EL (cell line): ENCODE measurements at regions not wholly inside any gene's neighbourhood (a gene's known extent, or its start where the extent isn't known, plus 50 kb on each side); places are given as distances from the start of the nearest gene placed in this dataset.

Experiments
- DNase-seq: peaks from one replicate; pipeline ENCODE4 v3.0.0-alpha.2; 2016

- DNase-seq = no peak
Observed at GRCh38 chr20:57939499-57939898, 229.7 kb upstream of the PMEPA1 start.

- no peak for DNase-seq
Observed at GRCh38 chr20:57938158-57939108, 228.6 kb upstream of the PMEPA1 start.

GRCh38 chr20:57936636-57937385, 227.0 kb upstream of the PMEPA1 start:
- DNase-seq = no peak

- no peak for DNase-seq
Observed at GRCh38 chr20:57934913-57935312, 225.1 kb upstream of the PMEPA1 start.

DNA sequence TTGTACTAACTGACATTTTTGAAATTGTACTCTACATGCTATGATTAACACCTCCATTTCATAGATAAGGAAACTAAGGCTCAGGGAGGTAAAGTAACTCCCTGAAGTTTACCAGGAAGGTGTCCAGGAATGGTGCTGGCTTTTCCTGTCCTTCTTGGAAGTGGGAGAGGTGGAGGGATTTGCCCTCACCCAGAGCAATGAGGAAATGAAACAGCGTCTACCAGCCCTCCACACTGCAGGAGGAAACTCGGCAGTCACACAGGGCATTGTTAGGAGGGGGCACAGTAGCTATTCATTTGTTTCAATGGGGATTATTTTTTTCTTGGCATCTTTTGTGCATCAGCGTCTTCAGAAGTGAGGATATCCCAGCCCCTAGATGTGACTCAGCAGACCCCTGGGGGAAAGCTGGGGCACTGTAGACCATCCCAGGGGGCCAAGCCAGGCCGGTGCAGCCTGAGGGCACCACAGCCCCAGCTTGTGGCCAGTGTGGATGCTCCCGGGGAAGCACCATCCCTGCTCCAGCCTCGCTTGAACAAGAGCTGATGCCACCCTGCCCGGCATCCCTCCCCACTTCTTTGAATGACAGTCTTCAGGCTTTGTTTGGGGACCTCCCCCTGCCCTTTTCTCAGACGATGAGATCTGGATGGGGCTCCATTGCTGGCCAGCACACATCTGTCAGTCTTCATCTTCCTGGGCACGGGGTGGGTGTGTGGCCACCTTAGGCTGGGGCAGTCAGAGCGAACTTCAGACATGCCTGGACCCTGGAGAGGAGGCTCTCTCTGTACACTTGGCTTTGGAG, 224.4 kb upstream of the PMEPA1 start:
- no peak for DNase-seq

DNA sequence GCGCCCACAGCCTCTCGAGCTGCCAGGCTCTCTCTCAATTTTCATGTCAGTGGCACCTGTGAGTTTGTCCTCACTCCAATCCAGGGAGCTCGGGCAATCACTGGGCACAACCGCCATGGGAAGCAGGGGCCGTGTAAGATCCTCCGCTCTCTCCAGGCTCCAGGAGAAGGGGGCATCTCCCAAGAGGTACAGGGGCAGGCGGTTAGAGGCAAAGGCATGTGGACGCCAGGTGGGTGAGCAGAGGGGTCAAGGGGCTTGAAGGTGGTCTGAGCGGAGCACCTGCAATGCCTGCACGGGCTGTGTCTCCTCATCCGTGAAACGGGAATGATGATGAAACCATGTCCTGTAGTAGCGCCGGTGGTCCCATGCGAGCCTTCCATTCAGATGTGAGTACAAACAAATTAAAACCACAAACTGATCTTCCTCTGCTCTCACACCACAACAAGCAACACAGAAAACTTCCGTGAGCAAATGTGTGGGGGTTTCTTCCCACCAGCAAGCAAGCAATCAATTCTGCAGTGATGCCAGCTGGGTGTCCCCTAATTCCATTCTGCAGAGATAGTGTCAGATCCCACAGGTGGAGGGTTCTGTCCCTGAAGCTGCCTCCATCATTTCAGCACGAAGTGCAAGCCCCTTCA, 222.5 kb upstream of the PMEPA1 start:
- no peak for DNase-seq

DNA sequence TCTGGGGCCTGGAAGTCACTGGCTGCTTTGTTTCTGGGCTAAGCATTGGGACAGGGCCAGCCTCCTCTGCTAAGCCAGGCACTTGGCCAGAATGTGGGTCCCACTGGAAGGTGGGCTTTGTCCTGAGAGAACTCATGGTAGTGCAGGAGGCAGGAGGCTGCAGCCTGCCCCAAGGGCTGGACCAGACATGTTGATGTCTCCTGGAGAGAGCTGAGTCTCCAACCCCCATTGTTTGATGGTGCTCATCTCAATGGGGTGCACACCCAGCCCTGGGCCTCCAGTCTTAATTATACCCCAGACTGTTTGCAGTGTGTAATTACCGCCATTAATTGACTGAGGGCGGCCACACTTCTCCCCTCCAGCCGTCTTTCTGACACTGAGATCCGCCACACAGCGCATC, 220.5 kb upstream of the PMEPA1 start:
- DNase-seq = no peak

- DNase-seq = peak; percentile 59
Observed at GRCh38 chr20:57928181-57928967, 218.6 kb upstream of the PMEPA1 start.

DNA sequence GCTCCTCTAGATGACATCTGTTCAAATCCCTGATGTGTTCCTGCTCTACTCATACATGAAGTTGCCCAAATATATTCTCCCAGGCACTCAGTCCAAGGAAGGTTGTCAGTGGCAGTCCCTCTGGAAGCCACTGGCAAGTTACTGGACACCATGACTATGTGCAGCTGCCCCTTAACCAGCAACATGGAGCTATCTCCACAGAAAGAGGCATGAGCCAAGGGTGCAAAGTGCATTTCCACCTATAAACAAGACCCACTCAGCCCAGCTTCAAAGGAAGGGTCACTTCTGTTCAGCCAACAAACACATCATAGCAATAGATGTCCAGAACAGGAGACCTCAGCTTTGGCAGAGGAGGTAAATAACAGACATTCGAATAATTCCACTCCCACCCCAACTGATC, 217.6 kb upstream of the PMEPA1 start:
- DNase-seq = no peak

DNA sequence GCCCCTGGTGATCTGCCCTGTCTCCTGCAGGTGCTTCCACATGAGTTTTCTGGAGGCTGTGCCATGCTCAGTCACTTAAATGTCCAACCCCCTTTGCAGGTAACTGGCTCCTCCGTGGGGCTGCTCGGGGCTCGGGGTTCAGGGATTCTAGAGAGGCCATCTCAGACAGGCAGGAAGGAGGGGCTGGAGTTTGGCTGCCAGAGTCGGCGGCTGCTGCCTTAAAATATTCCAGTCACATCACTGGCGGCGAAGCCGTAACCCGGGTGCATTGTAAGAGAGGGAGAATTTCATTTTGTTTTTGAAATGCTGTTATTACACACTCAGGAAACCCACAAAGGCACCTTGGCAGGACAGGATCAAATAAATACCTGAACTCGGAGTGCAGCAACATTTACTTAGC, 212.9 kb upstream of the PMEPA1 start:
- no peak for DNase-seq

- no peak for DNase-seq
Observed at GRCh38 chr20:57922083-57922482, 212.3 kb upstream of the PMEPA1 start.

GRCh38 chr20:57921676-57922075, 211.9 kb upstream of the PMEPA1 start:
- no peak for DNase-seq

DNA sequence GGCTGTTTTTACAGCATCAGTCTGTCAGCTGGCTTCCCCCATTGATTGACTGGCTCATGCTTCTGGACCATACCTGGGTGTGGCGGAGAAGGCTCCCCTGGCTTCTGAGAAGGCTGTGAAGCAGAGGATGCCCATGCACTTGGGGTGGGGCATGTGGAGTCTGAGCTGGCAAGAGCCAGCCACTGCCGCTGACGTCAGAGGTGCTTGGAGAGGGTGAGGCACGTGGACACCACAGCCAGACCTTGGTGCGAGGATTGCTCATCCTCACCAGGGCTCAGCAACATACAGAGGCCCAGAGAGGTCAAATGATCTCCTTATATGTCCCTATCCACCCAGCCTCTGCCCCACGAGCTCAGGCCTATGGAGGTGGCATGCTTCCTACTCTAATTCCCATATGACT, 211.2 kb upstream of the PMEPA1 start:
- DNase-seq = no peak

- DNase-seq = no peak
Observed at GRCh38 chr20:57919049-57919448, 209.2 kb upstream of the PMEPA1 start.

- DNase-seq = no peak
Observed at GRCh38 chr20:57918551-57918950, 208.7 kb upstream of the PMEPA1 start.

GRCh38 chr20:57914205-57914604, 204.4 kb upstream of the PMEPA1 start:
- no peak for DNase-seq

DNA sequence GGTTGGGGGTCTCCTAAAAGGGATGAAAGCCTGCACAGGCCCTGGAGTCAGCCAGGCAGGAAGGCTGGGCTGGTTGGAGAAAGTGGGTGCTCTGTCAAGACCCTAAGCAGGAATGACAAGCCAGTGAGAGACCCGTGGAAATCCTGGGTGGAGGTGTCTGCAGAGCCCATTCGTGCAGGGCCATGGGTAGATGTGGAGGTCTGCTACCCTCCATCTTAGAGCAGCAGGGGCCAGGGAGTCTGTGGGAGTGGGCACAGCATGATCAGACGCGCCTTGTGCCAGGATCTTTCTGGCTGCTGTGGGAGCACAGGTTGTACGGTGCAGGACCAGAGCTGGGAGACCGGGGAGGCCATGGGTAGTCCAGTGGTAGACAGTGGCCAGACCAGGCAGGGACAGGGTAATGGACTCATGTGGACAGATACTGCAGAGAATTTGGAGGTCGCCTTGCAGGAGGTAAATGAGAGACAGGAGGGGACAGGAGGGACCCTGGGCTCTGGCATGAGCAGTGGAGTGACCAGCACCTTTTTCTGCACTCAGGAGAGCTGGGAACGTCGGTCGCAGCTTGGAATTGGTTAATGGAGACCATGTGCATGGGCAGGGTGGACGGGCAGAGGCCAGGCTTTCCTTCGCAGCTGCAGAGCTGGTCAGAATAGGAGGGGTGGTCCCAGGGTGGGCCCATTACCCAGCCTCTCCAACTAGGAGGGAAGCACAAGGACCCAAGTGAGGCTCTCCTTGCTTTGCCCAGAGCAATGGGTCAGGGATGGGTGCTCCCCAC, 203.5 kb upstream of the PMEPA1 start:
- no peak for DNase-seq

- no peak for DNase-seq
Observed at GRCh38 chr20:57912227-57912582, 202.4 kb upstream of the PMEPA1 start.

DNA sequence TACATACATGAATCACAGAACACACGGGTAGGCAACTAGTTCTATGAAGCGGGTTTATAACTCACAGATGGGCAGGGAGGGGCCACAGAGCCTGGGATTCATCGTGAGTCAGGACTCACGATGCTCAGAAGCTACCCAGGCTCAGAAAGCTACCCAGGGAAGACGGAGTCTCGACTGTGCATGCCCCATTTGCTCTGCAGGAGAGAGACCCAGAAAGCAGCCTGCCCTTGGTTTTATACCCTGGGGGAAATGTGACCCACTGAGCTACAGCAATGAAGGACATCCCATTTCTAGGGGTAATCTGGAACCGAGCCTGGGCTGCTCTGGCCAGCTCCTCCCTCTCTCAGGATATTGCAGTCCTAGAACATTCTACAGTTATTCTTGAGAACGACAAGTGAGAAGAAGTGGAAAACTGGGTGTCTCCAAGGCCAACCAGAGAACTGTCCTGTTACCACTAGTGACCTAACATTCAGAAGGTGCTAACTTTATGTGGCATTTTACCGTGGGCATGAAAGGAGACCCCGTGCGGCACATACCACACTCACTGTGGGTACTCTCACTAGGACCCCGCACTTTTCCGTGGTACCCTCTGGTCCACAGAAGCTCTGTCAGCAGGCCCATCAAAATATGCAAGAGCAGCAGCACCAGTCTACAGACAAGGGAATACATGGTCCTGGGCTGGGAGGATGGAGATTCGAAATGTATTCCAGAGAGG, 201.9 kb upstream of the PMEPA1 start:
- no peak for DNase-seq

- DNase-seq = no peak
Observed at GRCh38 chr20:57910716-57911115, 200.9 kb upstream of the PMEPA1 start.
